Tibial nerve (tissue), 4 donors: ENCODE measurements at regions not wholly inside any gene's neighbourhood (a gene's known extent, or its start where the extent isn't known, plus 50 kb on each side); places are given as distances from the start of the nearest gene placed in this dataset.

Experiments
- DNase-seq, 2 donors: peaks; one replicate each; pipeline ENCODE4 v3.0.0-alpha.2; 2019; ENCODE audit warnings: low spot score in 2 of 2
- H3K27ac ChIP-seq, 4 donors: fragments of 200-600 bp; sonication (generic) in 3 of 4; one replicate each; pipeline ENCODE4 v1.5.1; 2017 to 2019; ENCODE audit warnings: mild to moderate bottlenecking in 1 of 4
- H3K27me3 ChIP-seq, 2 donors: fragments of 200-600 bp; sonication (generic) in 1 of 2; one replicate each; pipeline versions ENCODE4 v1.5.1 to v1.6.0; 2017 to 2019
- H3K36me3 ChIP-seq, 3 donors: fragments of 200-600 bp; sonication (generic); one replicate each; pipeline ENCODE4 v1.5.1; 2018 to 2019
- H3K4me1 ChIP-seq, 4 donors: fragments of 200-600 bp; sonication (generic) in 3 of 4; one replicate each; pipeline ENCODE4 v1.5.1; 2017 to 2019
- H3K4me3 ChIP-seq, 4 donors: fragments of 200-600 bp; sonication (generic) in 3 of 4; one replicate each; pipeline ENCODE4 v1.5.1; 2017 to 2019; ENCODE audit warnings: mild to moderate bottlenecking in 1 of 4, moderate library complexity in 1 of 4
- H3K9me3 ChIP-seq, 4 donors: fragments of 200-600 bp; sonication (generic) in 3 of 4; one replicate each; pipeline ENCODE4 v1.5.1; 2017 to 2019
- EP300 ChIP-seq, 2 donors: sonication (generic); formaldehyde crosslinking; IDR thresholded peaks; one replicate each; pipeline ENCODE4 v1.6.1; 2017; ENCODE audit warnings: antibody characterized with exemption in 2 of 2, mild to moderate bottlenecking in 1 of 2
- POLR2A ChIP-seq, 2 donors: fragments of 450-650 bp; IDR thresholded peaks; one replicate each; pipeline ENCODE4 v1.6.1; 2017; ENCODE audit warnings: antibody characterized with exemption in 2 of 2, mild to moderate bottlenecking in 2 of 2, moderate library complexity in 2 of 2
- WGBS, 2 donors: methylation state at CpG; one replicate each; pipeline ENCODE4 v1.1.5; 2018; 5-methylcytosine and 5-hydroxymethylcytosine counted together
- TF ChIP-seq, protein P1 (sequence below), 5 experiments: fragments of 200-600 bp in 3 of 5; fragments of 450-650 bp in 2 of 5; sonication (generic) in 3 of 5; IDR thresholded peaks; one replicate each; pipeline ENCODE4 v1.5.1; 2016 to 2019; ENCODE audit warnings: antibody characterized with exemption in 5 of 5, mild to moderate bottlenecking in 3 of 5, moderate library complexity in 2 of 5

- H3K27me3 ChIP-seq: no peaks in the 10 kb centered on the region
- no peak overlapping the region for H3K27ac ChIP-seq
- no peaks in the 10 kb centered on the region for H3K9me3 ChIP-seq
- DNase-seq: no peak
- 30 to 39% methylated on average over 1 of the region's 1 CpG for WGBS, 2 donors
- H3K36me3 ChIP-seq: no peaks in the 10 kb centered on the region
- no peak for TF ChIP-seq POLR2A (IDR thresholded peaks at IDR 0.05)
- TF ChIP-seq EP300 (IDR thresholded peaks at IDR 0.05): no peak
- TF ChIP-seq, protein P1, sequence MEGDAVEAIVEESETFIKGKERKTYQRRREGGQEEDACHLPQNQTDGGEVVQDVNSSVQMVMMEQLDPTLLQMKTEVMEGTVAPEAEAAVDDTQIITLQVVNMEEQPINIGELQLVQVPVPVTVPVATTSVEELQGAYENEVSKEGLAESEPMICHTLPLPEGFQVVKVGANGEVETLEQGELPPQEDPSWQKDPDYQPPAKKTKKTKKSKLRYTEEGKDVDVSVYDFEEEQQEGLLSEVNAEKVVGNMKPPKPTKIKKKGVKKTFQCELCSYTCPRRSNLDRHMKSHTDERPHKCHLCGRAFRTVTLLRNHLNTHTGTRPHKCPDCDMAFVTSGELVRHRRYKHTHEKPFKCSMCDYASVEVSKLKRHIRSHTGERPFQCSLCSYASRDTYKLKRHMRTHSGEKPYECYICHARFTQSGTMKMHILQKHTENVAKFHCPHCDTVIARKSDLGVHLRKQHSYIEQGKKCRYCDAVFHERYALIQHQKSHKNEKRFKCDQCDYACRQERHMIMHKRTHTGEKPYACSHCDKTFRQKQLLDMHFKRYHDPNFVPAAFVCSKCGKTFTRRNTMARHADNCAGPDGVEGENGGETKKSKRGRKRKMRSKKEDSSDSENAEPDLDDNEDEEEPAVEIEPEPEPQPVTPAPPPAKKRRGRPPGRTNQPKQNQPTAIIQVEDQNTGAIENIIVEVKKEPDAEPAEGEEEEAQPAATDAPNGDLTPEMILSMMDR (IDR thresholded peaks at IDR 0.05): no peak
- no peaks in the 10 kb centered on the region for H3K4me1 ChIP-seq
- no peak overlapping the region for H3K4me3 ChIP-seq
Measured at GRCh38 chr21:27631471-27631870, 664.6 kb upstream of the ADAMTS5 start.

DNA sequence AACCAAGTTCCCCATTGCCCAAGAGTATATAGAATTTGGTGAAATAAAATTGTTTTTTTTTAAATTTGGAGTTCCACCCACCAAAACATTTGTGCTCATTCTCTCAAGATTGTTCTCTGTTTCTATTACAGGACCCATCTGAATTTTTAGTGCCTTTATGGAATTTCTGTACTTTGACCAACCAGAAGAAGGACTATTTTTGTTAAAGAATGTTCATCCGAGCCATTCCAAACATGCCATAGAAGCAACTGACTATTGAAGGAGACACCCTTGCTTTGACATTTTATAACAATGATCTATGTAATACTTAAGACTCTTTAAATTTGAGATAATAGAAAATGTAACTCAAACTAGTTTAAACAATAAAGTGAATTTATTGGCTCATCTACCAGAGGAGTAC is 655.7 kb upstream of the ADAMTS5 start:
- H3K27ac ChIP-seq: no peak overlapping the region
- WGBS, 2 donors: 50 to 53% methylated on average over 1 of the region's 1 CpG
- no peak for DNase-seq
- TF ChIP-seq POLR2A (IDR thresholded peaks at IDR 0.05) (no peak), EP300 (IDR thresholded peaks at IDR 0.05) (no peak)
- TF ChIP-seq, protein P1 (IDR thresholded peaks at IDR 0.05): no peak
- no peak overlapping the region for H3K4me3 ChIP-seq
- no peaks in the 10 kb centered on the region for H3K4me1 ChIP-seq
- H3K36me3 ChIP-seq: no peaks in the 10 kb centered on the region
- H3K27me3 ChIP-seq: no peaks in the 10 kb centered on the region
- H3K9me3 ChIP-seq: no peaks in the 10 kb centered on the region

DNA sequence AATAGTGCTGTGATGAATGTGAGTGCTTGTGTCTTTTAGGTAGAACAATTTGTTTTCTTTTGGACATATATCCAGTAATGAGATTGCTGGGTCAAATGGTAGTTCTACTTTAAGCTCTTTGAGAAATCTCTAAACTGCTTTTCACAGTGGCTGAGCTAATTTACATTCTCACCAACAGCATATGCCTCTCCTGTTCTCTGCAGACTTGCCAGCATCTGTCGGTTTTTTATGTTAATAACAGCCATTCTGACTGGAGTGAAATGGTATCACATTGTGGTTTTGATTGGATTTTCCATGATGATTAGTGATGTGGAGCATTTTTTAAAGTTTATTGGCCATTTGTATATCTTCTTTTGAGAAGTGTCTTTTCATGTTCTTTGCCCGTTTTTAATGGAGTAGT is 647.3 kb upstream of the ADAMTS5 start:
- no peaks in the 10 kb centered on the region for H3K27me3 ChIP-seq
- peaks cover 0 to 6% (median 0%) of the 10 kb centered on the region in 4 donors for H3K9me3 ChIP-seq
- TF ChIP-seq, protein P1 (IDR thresholded peaks at IDR 0.05): no peak
- no peak for TF ChIP-seq EP300 (IDR thresholded peaks at IDR 0.05)
- no peak for TF ChIP-seq POLR2A (IDR thresholded peaks at IDR 0.05)
- H3K27ac ChIP-seq: no peak overlapping the region
- 85 to 91% methylated on average over 2 of the region's 2 CpGs for WGBS, 2 donors
- no peaks in the 10 kb centered on the region for H3K36me3 ChIP-seq
- no peak for DNase-seq
- no peak overlapping the region for H3K4me3 ChIP-seq
- H3K4me1 ChIP-seq: no peaks in the 10 kb centered on the region

GRCh38 chr21:27606422-27606821 is 639.5 kb upstream of the ADAMTS5 start:
- Histone ChIP-seq H3K27me3 (no peaks in the 10 kb centered on the region), H3K4me1 (no peaks in the 10 kb centered on the region), H3K4me3 (no peak overlapping the region), H3K9me3 (peaks cover 0 to 6% (median 0%) of the 10 kb centered on the region in 4 donors), H3K27ac (no peak overlapping the region), H3K36me3 (no peaks in the 10 kb centered on the region)
- DNase-seq: no peak
- WGBS, 2 donors: 96 to 98% methylated on average over 9 of the region's 9 CpGs
- TF ChIP-seq POLR2A (IDR thresholded peaks at IDR 0.05): no peak
- TF ChIP-seq, protein P1 (IDR thresholded peaks at IDR 0.05): no peak
- no peak for TF ChIP-seq EP300 (IDR thresholded peaks at IDR 0.05)

DNA sequence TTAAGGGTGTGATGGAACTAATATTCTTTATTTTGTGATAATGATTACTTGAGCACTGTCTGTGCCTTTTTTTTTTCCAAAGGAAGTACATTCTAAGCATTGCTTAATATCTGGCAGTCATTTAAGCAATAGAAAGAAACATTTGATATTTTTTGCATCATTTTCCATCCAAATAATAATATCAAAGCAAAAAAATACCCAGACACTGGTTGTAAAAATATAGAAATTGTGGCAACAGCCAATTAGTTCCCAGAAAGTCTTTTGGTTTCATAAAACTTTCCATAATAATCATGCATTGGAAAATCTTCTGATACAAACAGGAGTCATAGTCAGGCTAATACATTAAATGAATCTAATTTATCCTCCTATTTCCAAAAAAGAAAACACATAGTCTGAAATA is 629.3 kb upstream of the ADAMTS5 start:
- no peaks in the 10 kb centered on the region for H3K27me3 ChIP-seq
- no peak for DNase-seq
- no peak overlapping the region for H3K4me3 ChIP-seq
- no peak for TF ChIP-seq POLR2A (IDR thresholded peaks at IDR 0.05)
- TF ChIP-seq EP300 (IDR thresholded peaks at IDR 0.05): no peak
- TF ChIP-seq, protein P1 (IDR thresholded peaks at IDR 0.05): no peak
- no peaks in the 10 kb centered on the region for H3K36me3 ChIP-seq
- H3K9me3 ChIP-seq: no peaks in the 10 kb centered on the region
- peaks cover 0 to 7% (median 0%) of the 10 kb centered on the region in 4 donors for H3K4me1 ChIP-seq
- no peak overlapping the region for H3K27ac ChIP-seq
